Spleen (tissue), 7 donors: ENCODE measurements at regions not wholly inside any gene's neighbourhood (a gene's known extent, or its start where the extent isn't known, plus 50 kb on each side); places are given as distances from the start of the nearest gene placed in this dataset.

Source experiments
- POLR2A ChIP-seq, 3 donors: fragments of 450-650 bp; IDR thresholded peaks; one replicate each; pipeline ENCODE4 v1.5.1; 2017; ENCODE audit warnings: antibody characterized with exemption in 3 of 3, mild to moderate bottlenecking in 1 of 3
- POLR2AphosphoS5 ChIP-seq, 3 donors: sonication (generic); formaldehyde crosslinking; IDR thresholded peaks; one replicate each; pipeline ENCODE4 v1.5.1; 2017; ENCODE audit warnings: antibody characterized with exemption in 3 of 3
- TF ChIP-seq, protein P1 (sequence below), 11 experiments: fragments of 200-600 bp in 7 of 11; fragments of 450-650 bp in 4 of 11; sonication (generic) in 4 of 11; IDR thresholded peaks in 8 of 11; conservative IDR thresholded peaks in 3 of 11; 1 replicate in 7 of 11; 2 replicates in 4 of 11; pipeline versions ENCODE4 v1.4.0 to v1.8.0; 2016 to 2021; ENCODE audit warnings: antibody characterized with exemption in 11 of 11, inconsistent platforms in 4 of 11, mild to moderate bottlenecking in 1 of 11
- donor health status: DM: no; HTN: no; CAD: no; lungs with moderate emphysema.
- donor health status: DM: no; HTN: no; CAD: no.
- donor health status: DM: no; HTN: no; CAD: no.

GRCh38 chr14:62185078-62185477, 422.9 kb downstream of the SNAPC1 start:
- TF ChIP-seq POLR2A (IDR thresholded peaks at IDR 0.05) (no peak), POLR2AphosphoS5 (IDR thresholded peaks at IDR 0.05) (no peak)
- TF ChIP-seq, protein P1, sequence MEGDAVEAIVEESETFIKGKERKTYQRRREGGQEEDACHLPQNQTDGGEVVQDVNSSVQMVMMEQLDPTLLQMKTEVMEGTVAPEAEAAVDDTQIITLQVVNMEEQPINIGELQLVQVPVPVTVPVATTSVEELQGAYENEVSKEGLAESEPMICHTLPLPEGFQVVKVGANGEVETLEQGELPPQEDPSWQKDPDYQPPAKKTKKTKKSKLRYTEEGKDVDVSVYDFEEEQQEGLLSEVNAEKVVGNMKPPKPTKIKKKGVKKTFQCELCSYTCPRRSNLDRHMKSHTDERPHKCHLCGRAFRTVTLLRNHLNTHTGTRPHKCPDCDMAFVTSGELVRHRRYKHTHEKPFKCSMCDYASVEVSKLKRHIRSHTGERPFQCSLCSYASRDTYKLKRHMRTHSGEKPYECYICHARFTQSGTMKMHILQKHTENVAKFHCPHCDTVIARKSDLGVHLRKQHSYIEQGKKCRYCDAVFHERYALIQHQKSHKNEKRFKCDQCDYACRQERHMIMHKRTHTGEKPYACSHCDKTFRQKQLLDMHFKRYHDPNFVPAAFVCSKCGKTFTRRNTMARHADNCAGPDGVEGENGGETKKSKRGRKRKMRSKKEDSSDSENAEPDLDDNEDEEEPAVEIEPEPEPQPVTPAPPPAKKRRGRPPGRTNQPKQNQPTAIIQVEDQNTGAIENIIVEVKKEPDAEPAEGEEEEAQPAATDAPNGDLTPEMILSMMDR (IDR thresholded peaks at IDR 0.05 in 8 of 11, conservative IDR thresholded peaks at IDR 0.05 in 3 of 11), result no peak
